Mesenteric fat pad (tissue), 1 donor: ENCODE measurements at regions not wholly inside any gene's neighbourhood (a gene's known extent, or its start where the extent isn't known, plus 50 kb on each side); places are given as distances from the start of the nearest gene placed in this dataset. TPM values are rescaled to one million over a fixed set of nuclear protein-coding genes. Genes with fewer than 3 reads are reported as not detected.

Experiments
- DNase-seq: peaks from one replicate; pipeline ENCODE4 v3.0.0-alpha.2; 2020; ENCODE audit warnings: low spot score
- microRNA-seq: library from miRNA; unstranded; fragments of <30 nt; microRNA quantifications from one replicate; pipeline ENCODE4 v1.2.0, GENCODE V29; 2020; ENCODE audit warnings: borderline number of aligned reads
- donor health status: DM: yes; HTN: yes; CAD: no.

GRCh38 chr13:57030671-57031070 is 110.0 kb upstream of the PRR20A start:
- no peak for DNase-seq

GRCh38 chr13:57036290-57036689 is 104.4 kb upstream of the PRR20A start:
- DNase-seq = no peak

GRCh38 chr13:57044910-57045309 is 95.8 kb upstream of the PRR20A start:
- DNase-seq = no peak

- no peak for DNase-seq
These were observed 94.7 kb upstream of the PRR20A start for GRCh38 chr13:57045826-57046546.

- DNase-seq = no peak
These were observed 84.0 kb upstream of the PRR20A start for GRCh38 chr13:57056601-57057180.

- no peak for DNase-seq
These were observed 77.7 kb upstream of the PRR20A start for GRCh38 chr13:57063007-57063406.

GRCh38 chr13:57073983-57074382 is 66.7 kb upstream of the PRR20A start:
- DNase-seq = no peak

- DNase-seq = no peak
These were observed 65.1 kb upstream of the PRR20A start for GRCh38 chr13:57075588-57075987.

- DNase-seq = no peak
These were observed 53.7 kb upstream of the PRR20A start for GRCh38 chr13:57087006-57087405.

Small RNA genes lying in the stretch of these regions (microRNA-seq; reads per million reads assigned to microRNA genes)
- gene MIR1297 (not detected), gene MIR5007 (not detected)
